A673 (cell line): ENCODE measurements at regions not wholly inside any gene's neighbourhood (a gene's known extent, or its start where the extent isn't known, plus 50 kb on each side); places are given as distances from the start of the nearest gene placed in this dataset.

Source experiments
- BruUV-seq: library from RNA; stranded (reverse); fragments of 400-500 nt; replicated peaks from 2 replicates; lab custom pipeline; 2021; lab: Mats Ljungman, UMichigan
- CTCF ChIA-PET: fragments of 300-600 bp; sonication (Branson Sonifier 250); formaldehyde crosslinking; loops from one replicate; lab custom pipeline; 2022; ENCODE audit warnings: antibody characterized with exemption; lab: Charles Lee
- POLR2A ChIA-PET: fragments of 300-600 bp; sonication (Branson Sonifier 250); formaldehyde crosslinking; loops from one replicate; lab custom pipeline; 2022; ENCODE audit warnings: antibody characterized with exemption; ENCODE audit not compliant: low non-redundant PET; lab: Charles Lee
- DNase-seq: peaks from one replicate; pipeline ENCODE4 v3.0.0-alpha.2; 2015; ENCODE audit warnings: low spot score
- H3K27ac ChIP-seq: fragments of 200-600 bp; sonication (generic); 2 replicates; pipeline ENCODE4 v1.5.1; 2016; ENCODE audit warnings: mixed run types, low read depth, mild to moderate bottlenecking, mixed read lengths, antibody characterized with exemption, low read length; ENCODE audit not compliant: poor library complexity, severe bottlenecking
- H3K27me3 ChIP-seq: fragments of 200-600 bp; sonication (generic); replicated peaks from 2 replicates; pipeline ENCODE4 v1.6.1; 2017; ENCODE audit warnings: mixed run types, low read depth, mild to moderate bottlenecking, mixed read lengths, antibody characterized with exemption, low read length; ENCODE audit not compliant: insufficient read depth, poor library complexity
- H3K36me3 ChIP-seq: fragments of 200-600 bp; sonication (generic); 2 replicates; pipeline ENCODE4 v1.6.1; 2016; ENCODE audit warnings: mixed run types, mild to moderate bottlenecking, mixed read lengths, antibody characterized with exemption, low read length; ENCODE audit not compliant: insufficient read depth, poor library complexity, severe bottlenecking
- H3K4me1 ChIP-seq: fragments of 200-600 bp; sonication (generic); 2 replicates; pipeline ENCODE4 v1.6.1; 2017; ENCODE audit warnings: mixed run types, mild to moderate bottlenecking, mixed read lengths, antibody characterized with exemption, low read length; ENCODE audit not compliant: insufficient read depth, poor library complexity, severe bottlenecking
- H3K4me3 ChIP-seq: fragments of 200-600 bp; sonication (generic); 2 replicates; pipeline ENCODE4 v1.5.1; 2016; ENCODE audit warnings: low read depth, mixed run types, mild to moderate bottlenecking, mixed read lengths, low read length; ENCODE audit not compliant: poor library complexity, severe bottlenecking
- H3K9me3 ChIP-seq: fragments of 200-600 bp; sonication (generic); 2 replicates; pipeline ENCODE4 v1.6.1; 2016; ENCODE audit warnings: mixed run types, low read depth, mild to moderate bottlenecking, mixed read lengths, antibody characterized with exemption, low read length; ENCODE audit not compliant: poor library complexity, severe bottlenecking
- EZH2 ChIP-seq: fragments of 200-600 bp; sonication (generic); IDR thresholded peaks from 2 replicates; pipeline ENCODE4 v1.6.1; 2017; ENCODE audit warnings: borderline replicate concordance, low read depth, mild to moderate bottlenecking, mixed read lengths, antibody characterized with exemption, low read length; ENCODE audit not compliant: poor library complexity, severe bottlenecking
- intact Hi-C: fragments of 100-400 bp; cut with micrococcal nuclease; formaldehyde crosslinking; loops from one replicate; pipeline ENCODE4 v1.10.0; 2022; ENCODE audit not compliant: unreplicated experiment
- TF ChIP-seq, protein P1 (sequence below): fragments of 300-800, 200-600 bp; sonication (generic); conservative IDR thresholded peaks from 2 replicates; pipeline ENCODE4 v1.5.1; 2017; ENCODE audit warnings: low read depth, mild to moderate bottlenecking, antibody characterized with exemption, low read length, moderate library complexity, mixed read lengths

DNA sequence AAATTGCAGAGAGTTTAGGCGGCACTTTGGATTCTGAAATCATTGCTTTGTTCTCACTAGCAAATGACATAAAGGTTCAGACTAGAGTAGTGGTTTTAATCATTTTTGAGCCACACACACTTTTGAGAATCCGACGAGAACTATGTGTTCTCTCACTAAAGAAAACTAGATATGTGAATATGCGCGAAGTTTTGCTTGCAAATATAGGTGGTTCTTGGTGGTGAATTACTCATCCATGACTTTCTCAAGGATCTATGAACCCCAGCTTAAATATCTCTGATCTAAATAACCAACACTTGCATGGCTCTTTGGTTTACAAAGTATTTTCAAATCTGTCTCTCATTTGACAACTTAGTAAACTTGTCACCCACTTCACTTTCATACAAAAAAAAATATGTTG lies 54.8 kb downstream of the NOG start:
- Histone ChIP-seq H3K4me1 (no peaks in the 10 kb centered on the region), H3K36me3 (no peaks in the 10 kb centered on the region), H3K27me3 (no peaks in the 10 kb centered on the region), H3K9me3 (no peaks in the 10 kb centered on the region), H3K27ac (no peak overlapping the region), H3K4me3 (no peak overlapping the region)
- intact Hi-C loops, result no loop called here
- TF ChIP-seq, protein P1, sequence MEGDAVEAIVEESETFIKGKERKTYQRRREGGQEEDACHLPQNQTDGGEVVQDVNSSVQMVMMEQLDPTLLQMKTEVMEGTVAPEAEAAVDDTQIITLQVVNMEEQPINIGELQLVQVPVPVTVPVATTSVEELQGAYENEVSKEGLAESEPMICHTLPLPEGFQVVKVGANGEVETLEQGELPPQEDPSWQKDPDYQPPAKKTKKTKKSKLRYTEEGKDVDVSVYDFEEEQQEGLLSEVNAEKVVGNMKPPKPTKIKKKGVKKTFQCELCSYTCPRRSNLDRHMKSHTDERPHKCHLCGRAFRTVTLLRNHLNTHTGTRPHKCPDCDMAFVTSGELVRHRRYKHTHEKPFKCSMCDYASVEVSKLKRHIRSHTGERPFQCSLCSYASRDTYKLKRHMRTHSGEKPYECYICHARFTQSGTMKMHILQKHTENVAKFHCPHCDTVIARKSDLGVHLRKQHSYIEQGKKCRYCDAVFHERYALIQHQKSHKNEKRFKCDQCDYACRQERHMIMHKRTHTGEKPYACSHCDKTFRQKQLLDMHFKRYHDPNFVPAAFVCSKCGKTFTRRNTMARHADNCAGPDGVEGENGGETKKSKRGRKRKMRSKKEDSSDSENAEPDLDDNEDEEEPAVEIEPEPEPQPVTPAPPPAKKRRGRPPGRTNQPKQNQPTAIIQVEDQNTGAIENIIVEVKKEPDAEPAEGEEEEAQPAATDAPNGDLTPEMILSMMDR, result no peak
- TF ChIP-seq EZH2, result no peak
- CTCF ChIA-PET, result interaction anchor here (0.6 kb wide), 1 partner anchor 9 kb away, joined by 5 read pairs; no protein-coding TSS in a partner anchor
- BruUV-seq, result no TSS peak
- POLR2A ChIA-PET, result no interaction called here
- DNase-seq, result no peak

DNA sequence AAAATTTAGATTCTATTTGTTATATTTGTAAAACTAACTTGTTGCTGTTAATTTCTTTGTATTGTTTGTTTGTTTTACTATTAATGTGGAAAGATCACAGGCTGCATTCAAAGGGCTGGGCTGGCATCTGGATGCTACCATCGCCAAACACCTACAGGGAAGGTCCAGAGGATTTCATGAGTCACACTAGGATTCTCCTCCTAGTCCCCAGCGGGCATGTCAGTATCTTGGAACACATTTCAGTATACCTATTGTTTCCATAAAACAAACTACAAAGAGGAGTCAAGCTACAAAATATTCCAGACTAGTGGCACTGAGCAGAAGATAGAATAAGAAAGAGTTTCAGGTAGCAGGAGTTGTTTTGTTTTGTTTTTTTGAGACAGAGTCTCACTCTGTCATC lies 55.3 kb downstream of the NOG start:
- CTCF ChIA-PET, result no interaction called here

DNA sequence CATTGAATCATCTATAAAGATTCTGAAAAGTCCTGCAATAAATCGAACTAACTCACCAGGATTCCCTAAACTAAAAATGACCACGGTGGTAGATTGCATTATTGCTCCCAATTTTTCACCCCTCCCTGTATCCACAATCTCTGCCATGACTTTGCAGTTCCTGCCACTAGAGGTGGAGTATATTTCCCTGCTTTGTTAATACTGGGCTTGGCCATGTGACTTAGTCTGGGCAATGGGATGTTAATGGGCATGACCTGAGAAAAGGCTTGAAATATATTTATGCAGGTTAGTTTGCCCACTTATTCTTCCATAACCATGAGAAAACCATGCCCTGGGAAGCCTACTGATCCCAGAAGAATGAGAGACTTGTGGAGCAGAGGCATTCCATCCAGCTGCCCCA lies 59.1 kb downstream of the NOG start:
- TF ChIP-seq, protein P1, result no peak
- TF ChIP-seq EZH2, result no peak
- CTCF ChIA-PET, result no interaction called here
- no TSS peak for BruUV-seq

More for the DNA sequence above, 55.3 kb downstream of the NOG start:
- Histone ChIP-seq H3K27ac (no peak overlapping the region), H3K27me3 (no peaks in the 10 kb centered on the region), H3K4me3 (no peak overlapping the region), H3K36me3 (no peaks in the 10 kb centered on the region), H3K4me1 (no peaks in the 10 kb centered on the region), H3K9me3 (no peaks in the 10 kb centered on the region)
- no peak for DNase-seq
- intact Hi-C loops, result no loop called here
- POLR2A ChIA-PET, result no interaction called here
- TF ChIP-seq, protein P1, result no peak
- no peak for TF ChIP-seq EZH2
- no TSS peak for BruUV-seq

More for the DNA sequence above, 59.1 kb downstream of the NOG start:
- Histone ChIP-seq H3K4me3 (no peak overlapping the region), H3K4me1 (no peaks in the 10 kb centered on the region), H3K27me3 (no peaks in the 10 kb centered on the region), H3K36me3 (no peaks in the 10 kb centered on the region), H3K27ac (no peak overlapping the region), H3K9me3 (no peaks in the 10 kb centered on the region)
- POLR2A ChIA-PET, result no interaction called here
- intact Hi-C loops, result no loop called here
- DNase-seq, result no peak
